Caco-2 (cell line): ENCODE measurements at regions not wholly inside any gene's neighbourhood (a gene's known extent, or its start where the extent isn't known, plus 50 kb on each side); places are given as distances from the start of the nearest gene placed in this dataset.

Experiments
- BruUV-seq: library from RNA; stranded (reverse); fragments of 400-500 nt; replicated peaks from 2 replicates; lab custom pipeline; 2021; lab: Mats Ljungman, UMichigan
- CTCF ChIA-PET: fragments of 300-600 bp; sonication (Branson Sonifier 250); formaldehyde crosslinking; loops from one replicate; lab custom pipeline; 2022; ENCODE audit warnings: antibody characterized with exemption; lab: Charles Lee
- POLR2A ChIA-PET: fragments of 300-600 bp; sonication (Branson Sonifier 250); formaldehyde crosslinking; loops from one replicate; lab custom pipeline; 2022; ENCODE audit warnings: antibody characterized with exemption; lab: Charles Lee
- DNase-seq, 2 experiments: peaks; one replicate each; pipeline versions ENCODE4 v3.0.0 to v3.0.0-alpha.2; 2020 to 2022
- H3K27me3 ChIP-seq: replicated peaks from 2 replicates; pipeline ENCODE4 v1.6.0; 2011; ENCODE audit warnings: low read length; ENCODE audit not compliant: control insufficient read depth, insufficient read depth
- H3K36me3 ChIP-seq: 2 replicates; pipeline ENCODE4 v1.5.1; 2011; ENCODE audit warnings: low read length; ENCODE audit not compliant: control insufficient read depth, insufficient read depth
- H3K4me1 ChIP-seq: fragments of 250-450 bp; sonication (Bioruptor Pico); 2 replicates; pipeline ENCODE4 v1.5.1; 2020; ENCODE audit warnings: mild to moderate bottlenecking
- H3K4me3 ChIP-seq: 2 replicates; pipeline ENCODE4 v1.5.1; 2011; ENCODE audit warnings: low read depth, mild to moderate bottlenecking, control low read depth, low read length
- H3K9me3 ChIP-seq: fragments of 250-450 bp; sonication (Bioruptor Pico); 2 replicates; pipeline ENCODE4 v1.5.1; 2020; ENCODE audit warnings: mild to moderate bottlenecking, moderate library complexity
- H3K27ac Mint-ChIP-seq: one replicate; pipeline ENCODE4 v1.8.0; 2022; ENCODE audit warnings: mixed read lengths; ENCODE audit not compliant: unreplicated experiment
- H3K27me3 Mint-ChIP-seq: one replicate; pipeline ENCODE4 v1.8.0; 2022; ENCODE audit warnings: mixed read lengths; ENCODE audit not compliant: insufficient read depth, unreplicated experiment
- H3K36me3 Mint-ChIP-seq: one replicate; pipeline ENCODE4 v1.8.0; 2022; ENCODE audit warnings: mild to moderate bottlenecking, mixed read lengths; ENCODE audit not compliant: insufficient read depth, unreplicated experiment
- H3K4me1 Mint-ChIP-seq: one replicate; pipeline ENCODE4 v1.8.0; 2022; ENCODE audit warnings: low read depth, mixed read lengths; ENCODE audit not compliant: unreplicated experiment
- H3K4me3 Mint-ChIP-seq: one replicate; pipeline ENCODE4 v1.8.0; 2022; ENCODE audit warnings: mild to moderate bottlenecking, moderate library complexity, mixed read lengths; ENCODE audit not compliant: unreplicated experiment
- H3K9me3 Mint-ChIP-seq: one replicate; pipeline ENCODE4 v1.8.0; 2022; ENCODE audit warnings: mixed read lengths; ENCODE audit not compliant: unreplicated experiment
- CTCF ChIP-seq, 2 experiments: fragments of 200-600 bp in 1 of 2; IDR thresholded peaks; 1 replicate in 1 of 2; 2 replicates in 1 of 2; pipeline versions ENCODE4 v1.5.1 to v1.8.0; 2011 to 2022; ENCODE audit warnings: antibody characterized with exemption in 1 of 2, control low read depth in 1 of 2, inconsistent platforms in 1 of 2, low read depth in 1 of 2, low read length in 1 of 2, mild to moderate bottlenecking in 1 of 2, moderate library complexity in 1 of 2; ENCODE audit not compliant: insufficient read depth in 1 of 2, severe bottlenecking in 1 of 2, unreplicated experiment in 1 of 2
- intact Hi-C: fragments of 100-400 bp; cut with micrococcal nuclease; formaldehyde crosslinking; loops from one replicate; pipeline ENCODE4 v1.10.0; 2022; ENCODE audit not compliant: unreplicated experiment

GRCh38 chr12:24759155-24759554 lies 189.7 kb downstream of the BCAT1 start:
- H3K4me1 ChIP-seq = peaks cover 61% of the 10 kb centered on the region
- peaks cover 1% of the 10 kb centered on the region; the same call in 1 of the 2 replicates for H3K36me3 ChIP-seq
- no peak for TF ChIP-seq CTCF (IDR thresholded peaks at IDR 0.05; ENCODE audit: insufficient read depth in 1 of 2, low read depth in 1 of 2, low read length in 1 of 2, severe bottlenecking in 1 of 2, unreplicated experiment in 1 of 2)
- Mint-ChIP-seq H3K4me1 (peaks cover 38% of the 10 kb centered on the region), H3K27me3 (no peaks in the 10 kb centered on the region), H3K27ac (peak overlapping the region; percentile 65), H3K36me3 (peaks cover 96% of the 10 kb centered on the region), H3K9me3 (peaks cover 43% of the 10 kb centered on the region), H3K4me3 (no peak overlapping the region)
- no peak overlapping the region for H3K4me3 ChIP-seq
- POLR2A ChIA-PET = no interaction called here
- peaks cover 56% of the 10 kb centered on the region for H3K9me3 ChIP-seq
- CTCF ChIA-PET = no interaction called here
- BruUV-seq = no TSS peak
- DNase-seq = peak in 1 of 2 experiments; percentile 56
- intact Hi-C loops = no loop called here
- H3K27me3 ChIP-seq = no peaks in the 10 kb centered on the region

GRCh38 chr12:24756479-24757024 lies 192.3 kb downstream of the BCAT1 start:
- intact Hi-C loops = no loop called here
- no peak for DNase-seq
- Mint-ChIP-seq H3K27me3 (no peaks in the 10 kb centered on the region), H3K4me1 (peaks cover 61% of the 10 kb centered on the region), H3K9me3 (peaks cover 35% of the 10 kb centered on the region), H3K4me3 (no peak overlapping the region), H3K36me3 (peaks cover 93% of the 10 kb centered on the region), H3K27ac (peak overlapping the region; percentile 97)
- Histone ChIP-seq H3K4me1 (peaks cover 86% of the 10 kb centered on the region), H3K4me3 (no peak overlapping the region), H3K36me3 (peaks cover 1% of the 10 kb centered on the region; the same call in 1 of the 2 replicates), H3K9me3 (peaks cover 38% of the 10 kb centered on the region), H3K27me3 (no peaks in the 10 kb centered on the region)
- CTCF ChIA-PET = no interaction called here
- no TSS peak for BruUV-seq
- POLR2A ChIA-PET = interaction anchor here (0.6 kb wide), 1 partner anchor 80 kb away, joined by 3 read pairs; no protein-coding TSS in a partner anchor
- TF ChIP-seq CTCF (IDR thresholded peaks at IDR 0.05; ENCODE audit: insufficient read depth in 1 of 2, low read depth in 1 of 2, low read length in 1 of 2, severe bottlenecking in 1 of 2, unreplicated experiment in 1 of 2) = no peak

GRCh38 chr12:24754690-24755638 lies 193.9 kb downstream of the BCAT1 start:
- no peaks in the 10 kb centered on the region; the same call in 1 of the 2 replicates for H3K36me3 ChIP-seq
- H3K4me1 ChIP-seq = peaks cover 78% of the 10 kb centered on the region
- CTCF ChIA-PET = interaction anchor here (1.2 to 1.5 kb wide), 2 partner anchors 23 to 27 kb away, joined by 4 to 7 read pairs; no protein-coding TSS in a partner anchor
- no peaks in the 10 kb centered on the region for H3K27me3 ChIP-seq
- Mint-ChIP-seq H3K9me3 (peaks cover 26% of the 10 kb centered on the region), H3K27ac (peak overlapping the region; percentile 97), H3K36me3 (peaks cover 84% of the 10 kb centered on the region), H3K27me3 (no peaks in the 10 kb centered on the region), H3K4me3 (peak overlapping the region; percentile 70), H3K4me1 (peaks cover 52% of the 10 kb centered on the region)
- TF ChIP-seq CTCF (IDR thresholded peaks at IDR 0.05; ENCODE audit: insufficient read depth in 1 of 2, low read depth in 1 of 2, low read length in 1 of 2, severe bottlenecking in 1 of 2, unreplicated experiment in 1 of 2) = no peak
- no peak overlapping the region for H3K4me3 ChIP-seq
- intact Hi-C loops = loop anchor here (1.0 to 5.0 kb wide), 10 partner anchors 12 to 718 kb away; no protein-coding TSS in a partner anchor
- H3K9me3 ChIP-seq = peaks cover 25% of the 10 kb centered on the region
- POLR2A ChIA-PET = interaction anchor here (0.6 to 1.5 kb wide), 7 partner anchors 9 to 1024 kb away, joined by 3 to 8 read pairs (median 3); no protein-coding TSS in a partner anchor
- no TSS peak for BruUV-seq
- DNase-seq = peak; percentile 94 to 95
